ENCODE measurements at regions not wholly inside any gene's neighbourhood (a gene's known extent, or its start where the extent isn't known, plus 50 kb on each side); places are given as distances from the start of the nearest gene placed in this dataset.

GRCh38 chr3:153003441-153003840 is 158.6 kb upstream of the RAP2B start:
- no peak for TF ChIP-seq CTCF (IDR thresholded peaks at IDR 0.05; ENCODE audit: partially characterized antibody, unreplicated experiment)
- no peaks in the 10 kb centered on the region for H3K9me3 Mint-ChIP-seq (ENCODE audit: unreplicated experiment)
- no peak for DNase-seq
- peaks cover 5% of the 10 kb centered on the region for H3K4me1 Mint-ChIP-seq (ENCODE audit: low read depth, unreplicated experiment)
- H3K36me3 Mint-ChIP-seq (ENCODE audit: unreplicated experiment): no peaks in the 10 kb centered on the region
- no peak overlapping the region for H3K4me3 Mint-ChIP-seq (ENCODE audit: unreplicated experiment)
- no peaks in the 10 kb centered on the region for H3K27me3 Mint-ChIP-seq (ENCODE audit: unreplicated experiment)
- no peak overlapping the region for H3K27ac Mint-ChIP-seq (ENCODE audit: unreplicated experiment)

GRCh38 chr3:153003862-153004261 is 158.2 kb upstream of the RAP2B start:
- Mint-ChIP-seq H3K4me1 (ENCODE audit: low read depth, unreplicated experiment) (peaks cover 5% of the 10 kb centered on the region), H3K27ac (ENCODE audit: unreplicated experiment) (no peak overlapping the region), H3K36me3 (ENCODE audit: unreplicated experiment) (no peaks in the 10 kb centered on the region), H3K4me3 (ENCODE audit: unreplicated experiment) (no peak overlapping the region), H3K9me3 (ENCODE audit: unreplicated experiment) (no peaks in the 10 kb centered on the region), H3K27me3 (ENCODE audit: unreplicated experiment) (no peaks in the 10 kb centered on the region)
- no peak for DNase-seq
- no peak for TF ChIP-seq CTCF (IDR thresholded peaks at IDR 0.05; ENCODE audit: partially characterized antibody, unreplicated experiment)

GRCh38 chr3:153008226-153008625 is 153.8 kb upstream of the RAP2B start:
- DNase-seq: no peak
- Mint-ChIP-seq H3K4me1 (ENCODE audit: low read depth, unreplicated experiment) (peaks cover 5% of the 10 kb centered on the region), H3K4me3 (ENCODE audit: unreplicated experiment) (no peak overlapping the region), H3K27ac (ENCODE audit: unreplicated experiment) (no peak overlapping the region), H3K9me3 (ENCODE audit: unreplicated experiment) (no peaks in the 10 kb centered on the region), H3K36me3 (ENCODE audit: unreplicated experiment) (no peaks in the 10 kb centered on the region), H3K27me3 (ENCODE audit: unreplicated experiment) (no peaks in the 10 kb centered on the region)
- TF ChIP-seq CTCF (IDR thresholded peaks at IDR 0.05; ENCODE audit: partially characterized antibody, unreplicated experiment): no peak

- H3K36me3 Mint-ChIP-seq (ENCODE audit: unreplicated experiment): no peaks in the 10 kb centered on the region
- H3K27me3 Mint-ChIP-seq (ENCODE audit: unreplicated experiment): peaks cover 2% of the 10 kb centered on the region
- H3K27ac Mint-ChIP-seq (ENCODE audit: unreplicated experiment): no peak overlapping the region
- H3K4me1 Mint-ChIP-seq (ENCODE audit: low read depth, unreplicated experiment): no peaks in the 10 kb centered on the region
- no peak for DNase-seq
- TF ChIP-seq CTCF (IDR thresholded peaks at IDR 0.05; ENCODE audit: partially characterized antibody, unreplicated experiment): no peak
- H3K9me3 Mint-ChIP-seq (ENCODE audit: unreplicated experiment): no peaks in the 10 kb centered on the region
- H3K4me3 Mint-ChIP-seq (ENCODE audit: unreplicated experiment): no peak overlapping the region
These were observed 138.1 kb upstream of the RAP2B start for GRCh38 chr3:153023896-153024295.

- TF ChIP-seq CTCF (IDR thresholded peaks at IDR 0.05; ENCODE audit: partially characterized antibody, unreplicated experiment): peak; percentile 84
- no peak overlapping the region for H3K27ac Mint-ChIP-seq (ENCODE audit: unreplicated experiment)
- no peaks in the 10 kb centered on the region for H3K4me1 Mint-ChIP-seq (ENCODE audit: low read depth, unreplicated experiment)
- no peaks in the 10 kb centered on the region for H3K27me3 Mint-ChIP-seq (ENCODE audit: unreplicated experiment)
- H3K36me3 Mint-ChIP-seq (ENCODE audit: unreplicated experiment): no peaks in the 10 kb centered on the region
- H3K4me3 Mint-ChIP-seq (ENCODE audit: unreplicated experiment): no peak overlapping the region
- H3K9me3 Mint-ChIP-seq (ENCODE audit: unreplicated experiment): no peaks in the 10 kb centered on the region
- DNase-seq: no peak
These were observed 136.0 kb upstream of the RAP2B start for GRCh38 chr3:153026026-153026425.
